ENCODE measurements at regions not wholly inside any gene's neighbourhood (a gene's known extent, or its start where the extent isn't known, plus 50 kb on each side); places are given as distances from the start of the nearest gene placed in this dataset.

- Histone ChIP-seq H3K4me1 (ENCODE audit: insufficient read depth, low read length) (peaks cover 28% of the 10 kb centered on the region), H3K9ac (ENCODE audit: low read depth, low read length) (peak overlapping the region; percentile 3; the same call in 1 of the 2 replicates), H3K36me3 (ENCODE audit: insufficient read depth, low read length) (no peaks in the 10 kb centered on the region), H3K9me3 (ENCODE audit: control insufficient read depth, insufficient read depth, low read length) (no peaks in the 10 kb centered on the region)
These were observed 371.7 kb upstream of the KITLG start for GRCh38 chr12:88951860-88952561.

DNA sequence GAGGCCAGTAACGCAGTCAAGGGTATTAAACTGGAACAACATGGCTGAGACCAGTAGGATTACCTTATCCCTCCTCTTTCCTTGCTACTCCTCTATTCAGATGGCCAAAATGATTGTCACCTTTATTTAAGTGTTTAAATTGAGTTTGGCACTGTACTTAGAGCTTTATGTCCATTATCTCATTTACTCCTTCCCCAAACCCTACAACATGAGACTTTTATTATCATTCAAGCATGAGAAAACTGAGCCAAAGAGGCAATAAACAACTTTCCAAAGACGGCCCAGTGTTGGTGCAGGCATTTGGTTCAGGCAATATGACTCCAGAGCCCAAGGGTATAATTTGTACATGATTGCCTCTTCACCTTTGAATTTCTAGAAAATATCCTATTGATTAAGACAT, 370.9 kb upstream of the KITLG start:
- no peaks in the 10 kb centered on the region for H3K36me3 ChIP-seq (ENCODE audit: insufficient read depth, low read length)
- H3K9me3 ChIP-seq (ENCODE audit: control insufficient read depth, insufficient read depth, low read length), result no peaks in the 10 kb centered on the region
- H3K4me1 ChIP-seq (ENCODE audit: insufficient read depth, low read length), result peaks cover 35% of the 10 kb centered on the region
- H3K9ac ChIP-seq (ENCODE audit: low read depth, low read length), result no peak overlapping the region

DNA sequence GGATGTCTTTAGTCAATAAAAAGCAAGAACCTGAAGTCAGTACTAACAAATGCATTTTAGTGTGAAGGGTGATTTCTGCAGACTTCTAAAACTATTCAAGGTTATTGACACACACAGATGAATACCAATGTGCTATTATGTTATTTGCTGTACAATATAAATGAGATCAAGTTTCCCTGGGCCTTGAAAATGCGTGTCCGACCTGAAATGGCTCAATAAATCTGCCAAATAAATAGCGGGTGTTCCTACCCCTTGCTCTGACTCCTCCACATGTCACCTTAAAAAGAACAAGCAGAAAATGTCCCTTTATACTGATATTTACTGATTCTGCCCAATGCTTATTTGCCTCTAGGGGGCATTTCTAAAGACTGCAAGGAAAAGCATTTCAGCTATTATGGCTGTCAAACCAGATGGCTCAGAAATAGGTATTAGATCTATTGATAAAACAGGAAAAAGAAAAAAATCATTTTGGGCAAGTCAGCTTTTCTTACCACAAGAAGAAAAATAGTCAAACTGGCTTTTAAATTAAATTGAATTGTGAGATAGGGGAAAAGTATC, 367.3 kb upstream of the KITLG start:
- peaks cover 43% of the 10 kb centered on the region for H3K4me1 ChIP-seq (ENCODE audit: insufficient read depth, low read length)
- H3K36me3 ChIP-seq (ENCODE audit: insufficient read depth, low read length), result no peaks in the 10 kb centered on the region
- H3K9me3 ChIP-seq (ENCODE audit: control insufficient read depth, insufficient read depth, low read length), result no peaks in the 10 kb centered on the region
- no peak overlapping the region for H3K9ac ChIP-seq (ENCODE audit: low read depth, low read length)

DNA sequence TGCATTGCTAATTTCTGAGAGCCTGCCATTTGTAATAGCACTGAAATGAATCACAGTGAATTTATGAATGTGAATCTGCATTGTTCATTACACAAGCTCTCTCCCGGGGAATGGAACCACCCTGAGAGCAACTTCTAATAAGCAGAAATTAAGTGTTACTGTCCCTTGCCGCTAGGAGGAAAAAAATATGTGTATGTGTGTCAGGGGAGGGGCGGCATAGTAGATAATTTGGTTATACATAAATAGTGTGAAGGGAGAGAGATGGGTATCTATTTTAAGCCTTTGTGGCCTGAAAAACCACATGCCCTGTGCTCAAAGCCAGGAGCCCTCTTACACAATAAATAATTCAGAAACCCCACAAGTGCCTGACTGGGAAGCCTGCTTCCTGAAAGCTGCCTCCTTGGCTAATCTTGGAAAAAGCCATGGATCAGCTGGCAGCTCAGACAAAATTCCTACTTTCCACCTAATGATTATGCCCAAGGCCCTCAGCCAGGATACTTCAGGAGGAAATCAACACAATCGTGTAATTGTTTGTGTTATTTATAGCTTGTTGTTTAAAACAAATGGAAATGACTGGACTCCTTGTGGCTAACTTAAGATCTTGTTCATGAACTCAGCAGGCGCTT, 366.2 kb upstream of the KITLG start:
- Histone ChIP-seq H3K36me3 (ENCODE audit: insufficient read depth, low read length) (no peaks in the 10 kb centered on the region), H3K9me3 (ENCODE audit: control insufficient read depth, insufficient read depth, low read length) (no peaks in the 10 kb centered on the region), H3K4me1 (ENCODE audit: insufficient read depth, low read length) (peaks cover 34% of the 10 kb centered on the region), H3K9ac (ENCODE audit: low read depth, low read length) (no peak overlapping the region)

GRCh38 chr12:88945051-88945732, 364.9 kb upstream of the KITLG start:
- H3K36me3 ChIP-seq (ENCODE audit: insufficient read depth, low read length), result no peaks in the 10 kb centered on the region
- H3K9me3 ChIP-seq (ENCODE audit: control insufficient read depth, insufficient read depth, low read length), result no peaks in the 10 kb centered on the region
- H3K9ac ChIP-seq (ENCODE audit: low read depth, low read length), result no peak overlapping the region
- peaks cover 26% of the 10 kb centered on the region for H3K4me1 ChIP-seq (ENCODE audit: insufficient read depth, low read length)

- Histone ChIP-seq H3K9ac (ENCODE audit: low read depth, low read length) (no peak overlapping the region), H3K9me3 (ENCODE audit: control insufficient read depth, insufficient read depth, low read length) (no peaks in the 10 kb centered on the region), H3K4me1 (ENCODE audit: insufficient read depth, low read length) (peaks cover 26% of the 10 kb centered on the region), H3K36me3 (ENCODE audit: insufficient read depth, low read length) (no peaks in the 10 kb centered on the region)
These were observed 364.1 kb upstream of the KITLG start for GRCh38 chr12:88944397-88944796.

DNA sequence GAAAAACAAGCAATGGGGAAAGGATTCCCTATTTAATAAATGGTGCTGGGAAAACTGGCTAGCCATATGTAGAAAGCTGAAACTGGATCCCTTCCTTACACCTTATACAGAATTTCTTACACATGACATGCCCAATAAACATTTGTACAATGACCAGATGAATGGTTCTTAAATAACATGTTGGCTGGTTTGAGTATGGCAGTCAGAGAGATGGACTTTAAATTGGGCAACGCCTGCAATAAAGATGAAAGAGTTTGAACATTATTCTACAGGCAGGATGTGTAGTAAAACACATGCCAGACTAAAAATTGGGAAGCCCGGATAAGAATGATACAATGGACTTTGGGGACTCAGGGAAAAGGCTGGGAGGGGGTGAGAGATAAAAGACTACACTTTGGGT, 360.6 kb upstream of the KITLG start:
- peaks cover 16% of the 10 kb centered on the region for H3K4me1 ChIP-seq (ENCODE audit: insufficient read depth, low read length)
- H3K9ac ChIP-seq (ENCODE audit: low read depth, low read length), result no peak overlapping the region
- H3K36me3 ChIP-seq (ENCODE audit: insufficient read depth, low read length), result no peaks in the 10 kb centered on the region
- H3K9me3 ChIP-seq (ENCODE audit: control insufficient read depth, insufficient read depth, low read length), result no peaks in the 10 kb centered on the region

- Histone ChIP-seq H3K9ac (ENCODE audit: low read depth, low read length) (no peak overlapping the region), H3K4me1 (ENCODE audit: insufficient read depth, low read length) (peaks cover 8% of the 10 kb centered on the region), H3K36me3 (ENCODE audit: insufficient read depth, low read length) (no peaks in the 10 kb centered on the region), H3K9me3 (ENCODE audit: control insufficient read depth, insufficient read depth, low read length) (no peaks in the 10 kb centered on the region)
These were observed 355.6 kb upstream of the KITLG start for GRCh38 chr12:88935856-88936255.

- Histone ChIP-seq H3K36me3 (ENCODE audit: insufficient read depth, low read length) (no peaks in the 10 kb centered on the region), H3K9ac (ENCODE audit: low read depth, low read length) (no peak overlapping the region), H3K9me3 (ENCODE audit: control insufficient read depth, insufficient read depth, low read length) (no peaks in the 10 kb centered on the region), H3K4me1 (ENCODE audit: insufficient read depth, low read length) (peaks cover 8% of the 10 kb centered on the region)
These were observed 354.0 kb upstream of the KITLG start for GRCh38 chr12:88934163-88934747.

GRCh38 chr12:88932457-88932856, 352.2 kb upstream of the KITLG start:
- H3K9ac ChIP-seq (ENCODE audit: low read depth, low read length), result no peak overlapping the region
- no peaks in the 10 kb centered on the region for H3K9me3 ChIP-seq (ENCODE audit: control insufficient read depth, insufficient read depth, low read length)
- peaks cover 8% of the 10 kb centered on the region for H3K4me1 ChIP-seq (ENCODE audit: insufficient read depth, low read length)
- no peaks in the 10 kb centered on the region for H3K36me3 ChIP-seq (ENCODE audit: insufficient read depth, low read length)

- Histone ChIP-seq H3K36me3 (ENCODE audit: insufficient read depth, low read length) (no peaks in the 10 kb centered on the region), H3K4me1 (ENCODE audit: insufficient read depth, low read length) (peaks cover 8% of the 10 kb centered on the region), H3K9me3 (ENCODE audit: control insufficient read depth, insufficient read depth, low read length) (no peaks in the 10 kb centered on the region), H3K9ac (ENCODE audit: low read depth, low read length) (no peak overlapping the region)
These were observed 351.3 kb upstream of the KITLG start for GRCh38 chr12:88931598-88931997.

DNA sequence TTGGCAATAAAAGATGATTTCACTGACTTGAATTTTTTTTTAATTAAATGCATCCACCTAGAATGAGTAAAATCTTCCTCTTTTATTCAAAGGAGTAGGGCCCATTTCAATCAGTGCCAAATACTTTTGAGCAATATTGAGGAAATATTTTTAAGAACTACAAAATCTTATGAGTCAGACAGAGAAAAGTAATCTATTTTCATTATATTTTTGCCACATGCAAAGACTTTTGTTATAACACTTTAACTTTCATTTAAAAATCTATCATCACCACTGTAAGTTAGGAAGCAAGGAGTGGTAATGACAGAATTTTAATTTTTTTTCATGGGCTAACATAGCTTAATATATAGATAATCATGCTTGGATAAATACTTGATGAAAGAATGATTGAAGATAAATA, 345.2 kb upstream of the KITLG start:
- H3K36me3 ChIP-seq (ENCODE audit: insufficient read depth, low read length), result no peaks in the 10 kb centered on the region
- no peak overlapping the region for H3K9ac ChIP-seq (ENCODE audit: low read depth, low read length)
- H3K9me3 ChIP-seq (ENCODE audit: control insufficient read depth, insufficient read depth, low read length), result no peaks in the 10 kb centered on the region
- peaks cover 19% of the 10 kb centered on the region; the same call in 1 of the 2 replicates for H3K4me1 ChIP-seq (ENCODE audit: insufficient read depth, low read length)

DNA sequence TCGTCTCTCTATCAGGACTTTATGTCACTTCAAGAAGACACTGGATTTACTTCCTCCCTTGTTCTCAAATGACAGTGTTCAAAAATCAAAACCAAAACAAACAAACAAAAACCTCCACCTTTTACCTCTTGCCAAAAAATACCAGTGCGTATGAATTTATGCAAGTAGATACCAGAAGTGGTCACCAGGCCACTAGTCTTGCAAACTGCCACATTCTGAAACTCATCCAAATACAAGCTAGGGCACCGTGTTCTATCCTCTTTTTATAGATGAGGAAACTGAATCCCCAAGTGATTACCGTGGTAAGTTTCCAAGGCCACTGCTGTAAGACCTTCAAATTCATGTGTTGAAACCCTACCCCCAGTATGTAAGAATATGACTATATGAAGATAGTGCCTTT, 343.9 kb upstream of the KITLG start:
- no peak overlapping the region for H3K9ac ChIP-seq (ENCODE audit: low read depth, low read length)
- peaks cover 19% of the 10 kb centered on the region; the same call in 1 of the 2 replicates for H3K4me1 ChIP-seq (ENCODE audit: insufficient read depth, low read length)
- H3K36me3 ChIP-seq (ENCODE audit: insufficient read depth, low read length), result no peaks in the 10 kb centered on the region
- H3K9me3 ChIP-seq (ENCODE audit: control insufficient read depth, insufficient read depth, low read length), result no peaks in the 10 kb centered on the region

GRCh38 chr12:88923631-88924030, 343.4 kb upstream of the KITLG start:
- Histone ChIP-seq H3K9ac (ENCODE audit: low read depth, low read length) (no peak overlapping the region), H3K9me3 (ENCODE audit: control insufficient read depth, insufficient read depth, low read length) (no peaks in the 10 kb centered on the region), H3K4me1 (ENCODE audit: insufficient read depth, low read length) (peaks cover 19% of the 10 kb centered on the region; the same call in 1 of the 2 replicates), H3K36me3 (ENCODE audit: insufficient read depth, low read length) (no peaks in the 10 kb centered on the region)
